ENCODE measurements at regions not wholly inside any gene's neighbourhood (a gene's known extent, or its start where the extent isn't known, plus 50 kb on each side); places are given as distances from the start of the nearest gene placed in this dataset.

GRCh38 chr11:42812361-42812760, 499.4 kb upstream of the API5 start:
- H3K4me1 ChIP-seq (ENCODE audit: insufficient read depth, low read length, poor library complexity, severe bottlenecking), result no peaks in the 10 kb centered on the region
- no peak for DNase-seq (ENCODE audit: low spot score)
- no peaks in the 10 kb centered on the region for H3K9me3 ChIP-seq (ENCODE audit: low read length)
- H3K79me2 ChIP-seq (ENCODE audit: insufficient read depth, low read depth, low read length), result no peaks in the 10 kb centered on the region
- H2AFZ ChIP-seq (ENCODE audit: low read length), result no peak overlapping the region
- H3K9me2 ChIP-seq (ENCODE audit: insufficient read depth, low read length), result no peaks in the 10 kb centered on the region
- CTCF ChIA-PET (ENCODE audit: unreplicated experiment), result no interaction called here
- H4K20me1 ChIP-seq (ENCODE audit: insufficient read depth, low read length), result no peaks in the 10 kb centered on the region
- intact Hi-C loops (cut with micrococcal nuclease; ENCODE audit: unreplicated experiment), result no loop called here
- no peak overlapping the region for H3K4me3 ChIP-seq (ENCODE audit: low read depth, low read length, poor library complexity, severe bottlenecking)
- POLR2A ChIA-PET, result no interaction called here
- H3K27ac ChIP-seq (ENCODE audit: low read depth, low read length, poor library complexity, severe bottlenecking), result no peak overlapping the region
- no TSS peak for BruUV-seq (replicated peaks)
- no peak overlapping the region for H3K4me2 ChIP-seq (ENCODE audit: low read length)
- no peaks in the 10 kb centered on the region for H3K36me3 ChIP-seq (ENCODE audit: insufficient read depth, low read length)
- TF ChIP-seq CTCF (conservative IDR thresholded peaks at IDR 0.05; ENCODE audit: low read length), result no peak
- no peak for TF ChIP-seq EZH2phosphoT487 (IDR thresholded peaks at IDR 0.05; ENCODE audit: borderline replicate concordance, low read depth, low read length)

- Histone ChIP-seq H2AFZ (ENCODE audit: low read length) (no peak overlapping the region), H3K27ac (ENCODE audit: low read depth, low read length, poor library complexity, severe bottlenecking) (no peak overlapping the region), H3K36me3 (ENCODE audit: insufficient read depth, low read length) (no peaks in the 10 kb centered on the region), H3K9me3 (ENCODE audit: low read length) (no peaks in the 10 kb centered on the region), H3K4me2 (ENCODE audit: low read length) (no peak overlapping the region), H3K4me1 (ENCODE audit: insufficient read depth, low read length, poor library complexity, severe bottlenecking) (no peaks in the 10 kb centered on the region), H4K20me1 (ENCODE audit: insufficient read depth, low read length) (no peaks in the 10 kb centered on the region), H3K79me2 (ENCODE audit: insufficient read depth, low read depth, low read length) (no peaks in the 10 kb centered on the region), H3K4me3 (ENCODE audit: low read depth, low read length, poor library complexity, severe bottlenecking) (no peak overlapping the region), H3K9me2 (ENCODE audit: insufficient read depth, low read length) (no peaks in the 10 kb centered on the region)
- ChIA-PET CTCF (ENCODE audit: unreplicated experiment) (no interaction called here), POLR2A (no interaction called here)
- DNase-seq (ENCODE audit: low spot score), result no peak
- BruUV-seq (replicated peaks), result no TSS peak
- TF ChIP-seq EZH2phosphoT487 (IDR thresholded peaks at IDR 0.05; ENCODE audit: borderline replicate concordance, low read depth, low read length) (no peak), CTCF (conservative IDR thresholded peaks at IDR 0.05; ENCODE audit: low read length) (no peak)
- intact Hi-C loops (cut with micrococcal nuclease; ENCODE audit: unreplicated experiment), result no loop called here
Measured at GRCh38 chr11:42812960-42813359, 498.8 kb upstream of the API5 start.

GRCh38 chr11:42816471-42816870, 495.3 kb upstream of the API5 start:
- POLR2A ChIA-PET, result no interaction called here
- intact Hi-C loops (cut with micrococcal nuclease; ENCODE audit: unreplicated experiment), result no loop called here
- H3K27ac ChIP-seq (ENCODE audit: low read depth, low read length, poor library complexity, severe bottlenecking), result no peak overlapping the region
- no peaks in the 10 kb centered on the region for H3K4me1 ChIP-seq (ENCODE audit: insufficient read depth, low read length, poor library complexity, severe bottlenecking)
- no peaks in the 10 kb centered on the region for H3K36me3 ChIP-seq (ENCODE audit: insufficient read depth, low read length)
- H3K9me3 ChIP-seq (ENCODE audit: low read length), result no peaks in the 10 kb centered on the region
- CTCF ChIA-PET (ENCODE audit: unreplicated experiment), result no interaction called here
- no TSS peak for BruUV-seq (replicated peaks)
- no peak overlapping the region for H3K4me2 ChIP-seq (ENCODE audit: low read length)
- no peak overlapping the region for H2AFZ ChIP-seq (ENCODE audit: low read length)
- TF ChIP-seq CTCF (conservative IDR thresholded peaks at IDR 0.05; ENCODE audit: low read length) (no peak), EZH2phosphoT487 (IDR thresholded peaks at IDR 0.05; ENCODE audit: borderline replicate concordance, low read depth, low read length) (no peak)
- no peaks in the 10 kb centered on the region for H4K20me1 ChIP-seq (ENCODE audit: insufficient read depth, low read length)
- no peaks in the 10 kb centered on the region for H3K79me2 ChIP-seq (ENCODE audit: insufficient read depth, low read depth, low read length)
- H3K4me3 ChIP-seq (ENCODE audit: low read depth, low read length, poor library complexity, severe bottlenecking), result no peak overlapping the region
- no peaks in the 10 kb centered on the region for H3K9me2 ChIP-seq (ENCODE audit: insufficient read depth, low read length)
- DNase-seq (ENCODE audit: low spot score), result no peak

Data from OCI-LY7 (cell line).